ENCODE measurements at regions not wholly inside any gene's neighbourhood (a gene's known extent, or its start where the extent isn't known, plus 50 kb on each side); places are given as distances from the start of the nearest gene placed in this dataset.

GRCh38 chr22:48782811-48783511, 1044.7 kb downstream of the BRD1 start:
- TF ChIP-seq EZH2 (IDR thresholded peaks at IDR 0.05; ENCODE audit: borderline replicate concordance, insufficient read depth, low read depth, low read length, poor library complexity, severe bottlenecking) (no peak), CTCF (IDR thresholded peaks at IDR 0.05) (no peak)
- Histone ChIP-seq H4K20me1 (ENCODE audit: control insufficient read depth, insufficient read depth, low read length, poor library complexity, severe bottlenecking) (no peaks in the 10 kb centered on the region), H3K79me2 (ENCODE audit: control insufficient read depth, insufficient read depth, low read length) (no peaks in the 10 kb centered on the region), H2AFZ (ENCODE audit: insufficient read depth, low read depth, low read length, poor library complexity, severe bottlenecking) (no peak overlapping the region), H3K4me1 (ENCODE audit: control insufficient read depth in 2 of 2, insufficient read depth in 2 of 2, low read length in 2 of 2) (no peaks in the 10 kb centered on the region), H3K4me3 (ENCODE audit: control extremely low read depth in 1 of 5, extremely low read depth in 1 of 5, insufficient read depth in 1 of 5, low read depth in 2 of 5, low read length in 4 of 5) (no peak overlapping the region), H3K27me3 (replicated peaks in 1 of 4; ENCODE audit: control extremely low read depth in 1 of 4, control insufficient read depth in 3 of 4, insufficient read depth in 4 of 4, low read length in 3 of 4) (no peaks in the 10 kb centered on the region), H3K27ac (ENCODE audit: low read length in 2 of 2) (no peak overlapping the region), H3K4me2 (replicated peaks; ENCODE audit: low read depth, low read length, poor library complexity, severe bottlenecking) (no peak overlapping the region), H3K9ac (ENCODE audit: low read length) (no peak overlapping the region), H3K36me3 (replicated peaks in 1 of 2; ENCODE audit: control extremely low read depth in 1 of 2, control insufficient read depth in 1 of 2, extremely low read depth in 1 of 2, insufficient read depth in 2 of 2, low read length in 1 of 2) (no peaks in the 10 kb centered on the region), H3K9me3 (ENCODE audit: control extremely low read depth in 1 of 3, control insufficient read depth in 2 of 3, insufficient read depth in 1 of 3, low read length in 2 of 3) (peaks cover 0 to 22% (median 0%) of the 10 kb centered on the region in 3 donors)
- ChIA-PET POLR2A (no interaction called here), CTCF (no interaction called here)
- Mint-ChIP-seq H3K4me3 (no peak overlapping the region), H3K27ac (no peak overlapping the region), H3K4me1 (no peaks in the 10 kb centered on the region), H3K9me3 (ENCODE audit: insufficient read depth) (no peaks in the 10 kb centered on the region), H3K27me3 (no peaks in the 10 kb centered on the region)
- ATAC-seq (ENCODE audit: low read depth) (no peak), DNase-seq (no peak)
- 48% methylated on average over 16 of the region's 16 CpGs for WGBS (ENCODE audit: insufficient coverage)
- intact Hi-C loops (cut with micrococcal nuclease): no loop called here

GRCh38 chr22:48782326-48782725, 1045.3 kb downstream of the BRD1 start:
- Histone ChIP-seq H3K9me3 (ENCODE audit: control extremely low read depth in 1 of 3, control insufficient read depth in 2 of 3, insufficient read depth in 1 of 3, low read length in 2 of 3) (peaks cover 0 to 28% (median 0%) of the 10 kb centered on the region in 3 donors), H3K27me3 (replicated peaks in 1 of 4; ENCODE audit: control extremely low read depth in 1 of 4, control insufficient read depth in 3 of 4, insufficient read depth in 4 of 4, low read length in 3 of 4) (peaks cover 0 to 3% (median 0%) of the 10 kb centered on the region in 4 experiments), H3K4me3 (ENCODE audit: control extremely low read depth in 1 of 5, extremely low read depth in 1 of 5, insufficient read depth in 1 of 5, low read depth in 2 of 5, low read length in 4 of 5) (no peak overlapping the region), H3K79me2 (ENCODE audit: control insufficient read depth, insufficient read depth, low read length) (no peaks in the 10 kb centered on the region), H3K9ac (ENCODE audit: low read length) (no peak overlapping the region), H3K4me1 (ENCODE audit: control insufficient read depth in 2 of 2, insufficient read depth in 2 of 2, low read length in 2 of 2) (no peaks in the 10 kb centered on the region), H4K20me1 (ENCODE audit: control insufficient read depth, insufficient read depth, low read length, poor library complexity, severe bottlenecking) (no peaks in the 10 kb centered on the region), H2AFZ (ENCODE audit: insufficient read depth, low read depth, low read length, poor library complexity, severe bottlenecking) (no peak overlapping the region), H3K4me2 (replicated peaks; ENCODE audit: low read depth, low read length, poor library complexity, severe bottlenecking) (no peak overlapping the region), H3K36me3 (replicated peaks in 1 of 2; ENCODE audit: control extremely low read depth in 1 of 2, control insufficient read depth in 1 of 2, extremely low read depth in 1 of 2, insufficient read depth in 2 of 2, low read length in 1 of 2) (no peaks in the 10 kb centered on the region), H3K27ac (ENCODE audit: low read length in 2 of 2) (no peak overlapping the region)
- no peak for ATAC-seq (ENCODE audit: low read depth)
- H3K4me3 Mint-ChIP-seq: no peak overlapping the region
- no peaks in the 10 kb centered on the region for H3K4me1 Mint-ChIP-seq
- no peak for TF ChIP-seq EZH2 (IDR thresholded peaks at IDR 0.05; ENCODE audit: borderline replicate concordance, insufficient read depth, low read depth, low read length, poor library complexity, severe bottlenecking)
- no peak for TF ChIP-seq CTCF (IDR thresholded peaks at IDR 0.05)
- intact Hi-C loops (cut with micrococcal nuclease): no loop called here
- POLR2A ChIA-PET: no interaction called here
- 98% methylated on average over 5 of the region's 10 CpGs for WGBS (ENCODE audit: insufficient coverage)
- CTCF ChIA-PET: no interaction called here
- H3K9me3 Mint-ChIP-seq (ENCODE audit: insufficient read depth): no peaks in the 10 kb centered on the region
- H3K27ac Mint-ChIP-seq: no peak overlapping the region
- no peaks in the 10 kb centered on the region for H3K27me3 Mint-ChIP-seq
- no peak for DNase-seq
